Anterior cingulate cortex (tissue), 58 donors: ENCODE measurements at regions not wholly inside any gene's neighbourhood (a gene's known extent, or its start where the extent isn't known, plus 50 kb on each side); places are given as distances from the start of the nearest gene placed in this dataset.
"Not testable (repeated sequence)": the region's sequence is repeated elsewhere in the genome, so short reads cannot be mapped to it uniquely, and the experiment has no call there.

Source experiments
- DNase-seq, 58 donors: peaks; one replicate each; lab custom pipeline; 2025; lab: John Stamatoyannopoulos, UW

GRCh38 chr7:101679653-101680173 lies 50.6 kb upstream of the MYL10 start:
- not testable (repeated sequence) for DNase-seq

- DNase-seq = no peak
Observed at GRCh38 chr7:101680406-101681145, 51.5 kb upstream of the MYL10 start.

- DNase-seq = peak in 43 of 58 donors; percentile 1 to 78 (median 19)
Observed at GRCh38 chr7:101681170-101682007, 52.3 kb upstream of the MYL10 start.

- no peak for DNase-seq
Observed at GRCh38 chr7:101684983-101685330, 55.9 kb upstream of the MYL10 start.

GRCh38 chr7:101686030-101686429 lies 56.9 kb upstream of the MYL10 start:
- DNase-seq = no peak

GRCh38 chr7:101687081-101687480 lies 58.0 kb upstream of the MYL10 start:
- DNase-seq = peak in 2 of 58 donors; percentile 2 to 6

GRCh38 chr7:101687791-101688182 lies 58.7 kb upstream of the MYL10 start:
- no peak for DNase-seq

GRCh38 chr7:101688183-101688831 lies 59.2 kb upstream of the MYL10 start:
- DNase-seq = peak in 56 of 58 donors; percentile 2 to 80 (median 26)

GRCh38 chr7:101688995-101689907 lies 60.2 kb upstream of the MYL10 start:
- DNase-seq = no peak

GRCh38 chr7:101690061-101690460 lies 61.0 kb upstream of the MYL10 start:
- no peak for DNase-seq

- DNase-seq = peak in 6 of 58 donors; percentile 3 to 17 (median 6)
Observed at GRCh38 chr7:101691822-101692384, 62.8 kb upstream of the MYL10 start.

GRCh38 chr7:101693498-101694091 lies 64.5 kb upstream of the MYL10 start:
- no peak for DNase-seq

GRCh38 chr7:101698964-101699363 lies 69.9 kb upstream of the MYL10 start:
- DNase-seq = no peak

- no peak for DNase-seq
Observed at GRCh38 chr7:101699399-101699798, 70.3 kb upstream of the MYL10 start.

GRCh38 chr7:101699881-101700823 lies 71.1 kb upstream of the MYL10 start:
- DNase-seq = no peak

GRCh38 chr7:101701153-101701794 lies 72.2 kb upstream of the MYL10 start:
- DNase-seq = no peak

- DNase-seq = no peak
Observed at GRCh38 chr7:101702362-101702850, 73.3 kb upstream of the MYL10 start.
